GM12874 (cell line): ENCODE measurements at regions not wholly inside any gene's neighbourhood (a gene's known extent, or its start where the extent isn't known, plus 50 kb on each side); places are given as distances from the start of the nearest gene placed in this dataset.
A peak's percentile ranks its signal among the peaks of the same experiment; 100 is the strongest.

Source experiments
- CTCF ChIP-seq: IDR thresholded peaks from 2 replicates; pipeline ENCODE4 v1.5.1; 2011; ENCODE audit warnings: low read depth, mild to moderate bottlenecking, control low read depth, low read length, moderate library complexity; ENCODE audit not compliant: insufficient read depth

GRCh38 chr2:42931146-42931817 is 138.9 kb upstream of the HAAO start:
- peak; percentile 48 for TF ChIP-seq CTCF

GRCh38 chr2:42930025-42930581 is 137.7 kb upstream of the HAAO start:
- no peak for TF ChIP-seq CTCF

- TF ChIP-seq CTCF, result no peak
Observed at GRCh38 chr2:42929546-42930024, 137.2 kb upstream of the HAAO start.

GRCh38 chr2:42928692-42929545 is 136.5 kb upstream of the HAAO start:
- TF ChIP-seq CTCF, result peak; percentile 37; the same call in 1 of the 2 replicates

GRCh38 chr2:42928161-42928691 is 135.8 kb upstream of the HAAO start:
- TF ChIP-seq CTCF, result no peak

GRCh38 chr2:42927334-42928160 is 135.2 kb upstream of the HAAO start:
- TF ChIP-seq CTCF, result no peak
